Heart right ventricle (tissue), 16 donors: ENCODE measurements at regions not wholly inside any gene's neighbourhood (a gene's known extent, or its start where the extent isn't known, plus 50 kb on each side); places are given as distances from the start of the nearest gene placed in this dataset.
"Not testable (repeated sequence)": the region's sequence is repeated elsewhere in the genome, so short reads cannot be mapped to it uniquely, and the experiment has no call there.

Source experiments
- ATAC-seq, 8 donors: fragments of 200-7000 bp; cut with Tn5 transposase; one replicate each; pipeline ENCODE4 v1.9.1; 2020; ENCODE audit warnings: mild to moderate bottlenecking in 8 of 8, moderate library complexity in 8 of 8, moderate number of reproducible peaks in 1 of 8
- DNase-seq, 2 donors: peaks; one replicate each; pipeline ENCODE4 v3.0.0-alpha.2; 2020
- H3K27ac ChIP-seq, 10 donors: fragments of 200-600 bp; sonication (generic) in 2 of 10; one replicate each; pipeline versions ENCODE4 v1.5.0 to v1.8.0; 2020 to 2022; ENCODE audit warnings: mild to moderate bottlenecking in 3 of 10
- H3K27me3 ChIP-seq, 7 donors: fragments of 200-600 bp; one replicate each; pipeline ENCODE4 v1.8.0; 2021 to 2022; ENCODE audit warnings: mild to moderate bottlenecking in 2 of 7
- H3K36me3 ChIP-seq, 9 donors: fragments of 200-600 bp; sonication (generic) in 1 of 9; one replicate each; pipeline versions ENCODE4 v1.5.0 to v1.8.0; 2020 to 2022; ENCODE audit warnings: mild to moderate bottlenecking in 2 of 9
- H3K4me1 ChIP-seq, 9 donors: fragments of 200-600 bp; sonication (generic) in 1 of 9; one replicate each; pipeline versions ENCODE4 v1.5.0 to v1.8.0; 2020 to 2022; ENCODE audit warnings: mild to moderate bottlenecking in 4 of 9
- H3K4me3 ChIP-seq, 10 donors: fragments of 200-600 bp; sonication (generic) in 2 of 10; one replicate each; pipeline versions ENCODE4 v1.5.0 to v1.8.0; 2020 to 2022; ENCODE audit warnings: mild to moderate bottlenecking in 7 of 10, moderate library complexity in 2 of 10
- H3K9me3 ChIP-seq, 11 donors: fragments of 200-600 bp in 10 of 11; sonication (generic) in 2 of 11; one replicate each; pipeline versions ENCODE4 v1.5.0 to v1.8.0; 2013 to 2022; ENCODE audit warnings: mild to moderate bottlenecking in 2 of 11, control low read depth in 1 of 11, moderate library complexity in 1 of 11
- CTCF ChIP-seq, 9 donors: fragments of 200-600 bp; sonication (generic) in 2 of 9; IDR thresholded peaks; one replicate each; pipeline versions ENCODE4 v1.5.0 to v1.8.0; 2021 to 2022; ENCODE audit warnings: antibody characterized with exemption in 9 of 9, mild to moderate bottlenecking in 5 of 9, moderate library complexity in 1 of 9
- WGBS, 2 donors: extraction: QIAGEN DNeasy Blood & Tissue Kit; methylation state at CpG; one replicate each; pipeline ENCODE4 v1.1.7; 2013; ENCODE audit warnings: inconsistent platforms in 1 of 2; 5-methylcytosine and 5-hydroxymethylcytosine counted together
- intact Hi-C, 10 donors: fragments of 100-400 bp; cut with DNase I; formaldehyde crosslinking; loops; one replicate each; pipeline versions ENCODE4 v1.11.1 to v1.14.2; 2022
- donor health status: Arrhythmogenic right ventricular cardiomyopathy.
- donor health status: ischemic (EF 13 %, LVEDD 7.1; RV severe dilation, severe dysfunction).
- donor health status: healthy with polysubstance abuse.
- donor health status: DM: no; HTN: yes; CAD: no.
- donor health status: DM: no; HTN: no; CAD: no.
- donor health status: ischemic (EF 25% LVEDD 6.9; RV normal size, moderate dysfunction).
- donor health status: ischemic (EF 25% LVEDD 5.7; RV mildly dilated, moderate dysfunction).
- donor health status: healthy.
- donor health status: DM: yes; HTN: yes; CAD: no.
- donor health status: Ischemic cardiomyopathy.
- donor health status: ischemic (EF 35%, LVEDD 5.7; RV mildly dilated, moderate dysfunction).
- donor health status: nonischemic (EF 11% LVEDD 7.7; RV severe dilation, severe dysfunction).
- donor health status: DM: yes; HTN: yes; CAD: no.
- donor health status: PGD.
- donor health status: ischemic (EF 29% LVEDD 5.4; RV normal size, mild dysfunction).
- donor health status: nonischemic (EF 23%, LVEDD 6.1; RV moderate dilation, normal function).

GRCh38 chr18:22702806-22703205 lies 230.3 kb upstream of the RBBP8 start:
- ATAC-seq (peak in 4 of 8 donors; percentile 20 to 30 (median 28)), DNase-seq (no peak)
- H3K27me3 ChIP-seq, result no peaks in the 10 kb centered on the region
- 60 to 64% methylated on average over 3 of the region's 3 CpGs for WGBS, 2 donors
- TF ChIP-seq CTCF (IDR thresholded peaks at IDR 0.05), result no peak
- H3K27ac ChIP-seq, result no peak overlapping the region
- H3K9me3 ChIP-seq, result peaks cover 0 to 5% (median 0%) of the 10 kb centered on the region in 11 donors
- no peaks in the 10 kb centered on the region for H3K36me3 ChIP-seq
- intact Hi-C loops, result loop anchor here in 6 of 10 donors (5.0 to 10.0 kb wide), 9 partner anchors 98 to 808 kb away; partner anchors contain the start of gene GATA6 (in 1 of the 6)
- no peak overlapping the region for H3K4me3 ChIP-seq
- peaks cover 0 to 28% (median 3%) of the 10 kb centered on the region in 9 donors for H3K4me1 ChIP-seq

- H3K4me3 ChIP-seq, result no peak overlapping the region
- peaks cover 0 to 5% (median 0%) of the 10 kb centered on the region in 11 donors for H3K9me3 ChIP-seq
- H3K36me3 ChIP-seq, result no peaks in the 10 kb centered on the region
- 44 to 47% methylated on average over 9 of the region's 9 CpGs for WGBS, 2 donors
- DNase-seq (peak in 1 of 2 donors; percentile 29), ATAC-seq (peak in 7 of 8 donors; percentile 67 to 85 (median 78))
- no peaks in the 10 kb centered on the region for H3K27me3 ChIP-seq
- intact Hi-C loops, result loop anchor here in 6 of 10 donors (5.0 to 10.0 kb wide), 9 partner anchors 99 to 809 kb away; partner anchors contain the start of gene GATA6 (in 1 of the 6)
- peak; percentile 71 to 91 (median 85) for TF ChIP-seq CTCF (IDR thresholded peaks at IDR 0.05)
- H3K27ac ChIP-seq, result no peak overlapping the region
- peaks cover 0 to 28% (median 3%) of the 10 kb centered on the region in 9 donors for H3K4me1 ChIP-seq
Observed at GRCh38 chr18:22703883-22704585, 229.1 kb upstream of the RBBP8 start.

GRCh38 chr18:22704586-22704918 lies 228.6 kb upstream of the RBBP8 start:
- Histone ChIP-seq H3K27ac (no peak overlapping the region), H3K4me3 (no peak overlapping the region), H3K27me3 (no peaks in the 10 kb centered on the region), H3K9me3 (peaks cover 0 to 5% (median 0%) of the 10 kb centered on the region in 11 donors), H3K36me3 (no peaks in the 10 kb centered on the region), H3K4me1 (peaks cover 0 to 28% (median 3%) of the 10 kb centered on the region in 9 donors)
- DNase-seq (no peak), ATAC-seq (no peak)
- intact Hi-C loops, result loop anchor here in 6 of 10 donors (5.0 to 10.0 kb wide), 9 partner anchors 100 to 810 kb away; partner anchors contain the start of gene GATA6 (in 1 of the 6)
- WGBS, 2 donors, result 93 to 97% methylated on average over 1 of the region's 1 CpG
- TF ChIP-seq CTCF (IDR thresholded peaks at IDR 0.05), result no peak

GRCh38 chr18:22705328-22705727 lies 227.8 kb upstream of the RBBP8 start:
- intact Hi-C loops, result loop anchor here in 5 of 10 donors (10.0 kb wide), 8 partner anchors 101 to 811 kb away; partner anchors contain the start of gene GATA6 (in 1 of the 5)
- TF ChIP-seq CTCF (IDR thresholded peaks at IDR 0.05), result no peak
- peaks cover 0 to 31% (median 5%) of the 10 kb centered on the region in 9 donors for H3K4me1 ChIP-seq
- no peak for ATAC-seq
- no peak overlapping the region for H3K27ac ChIP-seq
- 79 to 85% methylated on average over 1 of the region's 1 CpG for WGBS, 2 donors
- no peak for DNase-seq
- H3K9me3 ChIP-seq, result peaks cover 0 to 5% (median 0%) of the 10 kb centered on the region in 11 donors
- H3K36me3 ChIP-seq, result no peaks in the 10 kb centered on the region
- no peak overlapping the region for H3K4me3 ChIP-seq
- no peaks in the 10 kb centered on the region for H3K27me3 ChIP-seq

GRCh38 chr18:22706025-22706424 lies 227.1 kb upstream of the RBBP8 start:
- ATAC-seq, H3K27ac ChIP-seq, H3K4me3 ChIP-seq, DNase-seq, H3K9me3 ChIP-seq, H3K27me3 ChIP-seq, H3K36me3 ChIP-seq: not testable (repeated sequence)
- peaks cover 0 to 34% (median 8%) of the 10 kb centered on the region in 9 donors for H3K4me1 ChIP-seq
- 96% methylated on average over 3 of the region's 3 CpGs for WGBS, 2 donors
- intact Hi-C loops, result loop anchor here in 5 of 10 donors (10.0 kb wide), 8 partner anchors 101 to 811 kb away; partner anchors contain the start of gene GATA6 (in 1 of the 5)
